ENCODE measurements at regions not wholly inside any gene's neighbourhood (a gene's known extent, or its start where the extent isn't known, plus 50 kb on each side); places are given as distances from the start of the nearest gene placed in this dataset.

DNA sequence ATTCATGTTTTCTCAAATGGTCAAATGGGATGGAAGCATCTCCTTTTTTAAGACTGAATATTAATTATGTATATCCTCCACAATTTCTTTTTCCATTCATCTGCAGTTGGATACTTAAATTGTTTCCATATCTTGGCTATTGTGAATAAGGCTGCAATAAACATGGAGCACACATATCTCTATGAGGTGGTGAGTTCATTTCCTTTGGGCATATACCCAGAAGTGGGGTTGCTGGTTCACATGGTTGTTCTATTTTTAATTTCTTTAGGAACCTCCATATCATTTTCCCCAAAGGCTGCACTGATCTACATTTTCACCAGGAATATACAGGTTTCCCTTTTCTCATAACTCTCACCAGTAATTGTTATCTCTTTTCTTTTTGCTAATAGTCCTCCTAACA is 566.3 kb downstream of the KCTD12 start:
- Histone ChIP-seq H3K9ac (ENCODE audit: insufficient read depth in 1 of 2, low read length in 2 of 2) (no peak overlapping the region), H3K9me3 (ENCODE audit: control insufficient read depth in 4 of 4, insufficient read depth in 3 of 4, low read length in 3 of 4) (no peaks in the 10 kb centered on the region), H3K36me3 (ENCODE audit: control insufficient read depth in 4 of 4, insufficient read depth in 4 of 4, low read length in 4 of 4) (no peaks in the 10 kb centered on the region), H3K4me3 (no peak overlapping the region), H3K4me1 (ENCODE audit: control insufficient read depth in 5 of 5, insufficient read depth in 5 of 5, low read length in 5 of 5) (peaks cover 0 to 2% (median 0%) of the 10 kb centered on the region in 5 donors), H3K27ac (ENCODE audit: low read depth in 1 of 2, low read length in 1 of 2) (no peak overlapping the region), H3K27me3 (ENCODE audit: control insufficient read depth in 3 of 3, insufficient read depth in 3 of 3, low read length in 2 of 3) (no peaks in the 10 kb centered on the region)
- no peak for DNase-seq
- TF ChIP-seq, protein P1, sequence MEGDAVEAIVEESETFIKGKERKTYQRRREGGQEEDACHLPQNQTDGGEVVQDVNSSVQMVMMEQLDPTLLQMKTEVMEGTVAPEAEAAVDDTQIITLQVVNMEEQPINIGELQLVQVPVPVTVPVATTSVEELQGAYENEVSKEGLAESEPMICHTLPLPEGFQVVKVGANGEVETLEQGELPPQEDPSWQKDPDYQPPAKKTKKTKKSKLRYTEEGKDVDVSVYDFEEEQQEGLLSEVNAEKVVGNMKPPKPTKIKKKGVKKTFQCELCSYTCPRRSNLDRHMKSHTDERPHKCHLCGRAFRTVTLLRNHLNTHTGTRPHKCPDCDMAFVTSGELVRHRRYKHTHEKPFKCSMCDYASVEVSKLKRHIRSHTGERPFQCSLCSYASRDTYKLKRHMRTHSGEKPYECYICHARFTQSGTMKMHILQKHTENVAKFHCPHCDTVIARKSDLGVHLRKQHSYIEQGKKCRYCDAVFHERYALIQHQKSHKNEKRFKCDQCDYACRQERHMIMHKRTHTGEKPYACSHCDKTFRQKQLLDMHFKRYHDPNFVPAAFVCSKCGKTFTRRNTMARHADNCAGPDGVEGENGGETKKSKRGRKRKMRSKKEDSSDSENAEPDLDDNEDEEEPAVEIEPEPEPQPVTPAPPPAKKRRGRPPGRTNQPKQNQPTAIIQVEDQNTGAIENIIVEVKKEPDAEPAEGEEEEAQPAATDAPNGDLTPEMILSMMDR (IDR thresholded peaks at IDR 0.05; ENCODE audit: control extremely low read depth, extremely low read depth): no peak
- no peak for ATAC-seq (ENCODE audit: insufficient read depth, low FRiP score)

DNA sequence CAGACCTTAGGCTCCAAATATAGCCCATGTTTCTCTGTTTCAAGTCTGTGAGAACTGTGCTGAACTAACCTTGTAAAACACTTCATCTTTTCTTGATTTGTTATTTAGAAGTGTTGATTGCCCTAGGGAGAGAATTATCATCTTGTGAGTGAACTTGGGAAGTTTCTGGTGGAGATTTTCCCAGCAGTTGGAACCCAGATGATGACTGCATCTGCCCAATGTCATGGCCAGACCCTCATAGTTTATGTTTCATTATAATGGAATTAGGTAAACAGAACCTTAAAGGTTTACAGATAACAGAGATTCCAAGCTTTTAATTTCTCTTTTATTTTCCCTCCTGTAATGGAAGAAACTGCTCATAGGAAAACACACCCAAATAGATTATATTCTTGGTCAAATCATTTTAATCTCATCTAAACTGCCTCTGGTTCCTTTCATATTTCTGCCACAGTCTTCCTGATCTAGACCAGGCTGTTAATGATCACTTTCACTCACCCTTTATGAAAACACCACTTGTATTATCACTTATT is 569.1 kb downstream of the KCTD12 start:
- peaks cover 0 to 2% (median 0%) of the 10 kb centered on the region in 5 donors for H3K4me1 ChIP-seq (ENCODE audit: control insufficient read depth in 5 of 5, insufficient read depth in 5 of 5, low read length in 5 of 5)
- DNase-seq (no peak), ATAC-seq (ENCODE audit: insufficient read depth, low FRiP score) (no peak)
- no peaks in the 10 kb centered on the region for H3K36me3 ChIP-seq (ENCODE audit: control insufficient read depth in 4 of 4, insufficient read depth in 4 of 4, low read length in 4 of 4)
- no peaks in the 10 kb centered on the region for H3K27me3 ChIP-seq (ENCODE audit: control insufficient read depth in 3 of 3, insufficient read depth in 3 of 3, low read length in 2 of 3)
- no peaks in the 10 kb centered on the region for H3K9me3 ChIP-seq (ENCODE audit: control insufficient read depth in 4 of 4, insufficient read depth in 3 of 4, low read length in 3 of 4)
- H3K27ac ChIP-seq (ENCODE audit: low read depth in 1 of 2, low read length in 1 of 2): no peak overlapping the region
- TF ChIP-seq, protein P1 (IDR thresholded peaks at IDR 0.05; ENCODE audit: control extremely low read depth, extremely low read depth): no peak
- H3K4me3 ChIP-seq: no peak overlapping the region
- no peak overlapping the region for H3K9ac ChIP-seq (ENCODE audit: insufficient read depth in 1 of 2, low read length in 2 of 2)

DNA sequence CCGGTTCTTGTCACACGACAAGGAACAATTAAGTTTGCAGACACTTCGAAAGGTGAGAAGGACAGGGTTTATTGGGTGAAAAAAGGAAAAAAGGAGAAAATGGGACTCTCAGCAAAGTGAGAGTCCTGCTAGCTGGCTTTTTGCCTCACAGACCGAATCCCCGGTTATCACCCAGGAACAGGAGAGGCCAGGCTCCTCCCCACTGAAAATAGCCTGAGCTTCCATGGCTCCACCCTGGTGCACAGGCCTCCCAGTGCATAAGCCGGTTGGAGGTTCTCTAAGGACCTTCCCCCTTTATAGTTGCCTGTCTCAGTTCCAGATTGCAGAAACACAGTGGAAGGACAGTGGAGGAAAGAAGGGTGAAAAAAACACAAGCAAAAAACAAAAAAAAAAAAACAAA is 571.7 kb downstream of the KCTD12 start:
- DNase-seq: peak in 1 of 3 donors; percentile 25

More for the DNA sequence above, 571.7 kb downstream of the KCTD12 start:
- Histone ChIP-seq H3K36me3 (ENCODE audit: control insufficient read depth in 4 of 4, insufficient read depth in 4 of 4, low read length in 4 of 4) (no peaks in the 10 kb centered on the region), H3K27ac (ENCODE audit: low read depth in 1 of 2, low read length in 1 of 2) (no peak overlapping the region), H3K9ac (ENCODE audit: insufficient read depth in 1 of 2, low read length in 2 of 2) (no peak overlapping the region), H3K4me3 (no peak overlapping the region), H3K4me1 (ENCODE audit: control insufficient read depth in 5 of 5, insufficient read depth in 5 of 5, low read length in 5 of 5) (no peaks in the 10 kb centered on the region), H3K9me3 (ENCODE audit: control insufficient read depth in 4 of 4, insufficient read depth in 3 of 4, low read length in 3 of 4) (no peaks in the 10 kb centered on the region), H3K27me3 (ENCODE audit: control insufficient read depth in 3 of 3, insufficient read depth in 3 of 3, low read length in 2 of 3) (no peaks in the 10 kb centered on the region)
- ATAC-seq (ENCODE audit: insufficient read depth, low FRiP score): no peak
- 77 to 85% methylated on average over 6 of the region's 6 CpGs for WGBS, 2 donors
- TF ChIP-seq, protein P1 (IDR thresholded peaks at IDR 0.05; ENCODE audit: control extremely low read depth, extremely low read depth): no peak

Measured in lung (tissue), 11 donors.